GM19452 (cell line): ENCODE measurements at regions not wholly inside any gene's neighbourhood (a gene's known extent, or its start where the extent isn't known, plus 50 kb on each side); places are given as distances from the start of the nearest gene placed in this dataset.
"Not testable (repeated sequence)": the region's sequence is repeated elsewhere in the genome, so short reads cannot be mapped to it uniquely, and the experiment has no call there.

Experiments used
- ATAC-seq: cut with Tn5 transposase; IDR thresholded peaks from one replicate; pipeline ENCODE4 v1.9.1; 2021; ENCODE audit not compliant: unreplicated experiment

- ATAC-seq = peak; percentile 96
Measured at GRCh38 chr5:50501491-50502228, 60.6 kb upstream of the EMB start.

- ATAC-seq = not testable (repeated sequence)
Measured at GRCh38 chr5:50513028-50513457, 72.0 kb upstream of the EMB start.

GRCh38 chr5:50521060-50521459, 80.0 kb upstream of the EMB start:
- ATAC-seq = not testable (repeated sequence)

GRCh38 chr5:50527514-50528060, 86.5 kb upstream of the EMB start:
- not testable (repeated sequence) for ATAC-seq

GRCh38 chr5:50535393-50535792, 94.3 kb upstream of the EMB start:
- ATAC-seq = no peak

GRCh38 chr5:50537534-50537933, 96.4 kb upstream of the EMB start:
- peak; percentile 53 for ATAC-seq

GRCh38 chr5:50547303-50547702, 106.2 kb upstream of the EMB start:
- peak; percentile 82 for ATAC-seq

- ATAC-seq = no peak
Measured at GRCh38 chr5:50550267-50550666, 109.2 kb upstream of the EMB start.

GRCh38 chr5:50550993-50551392, 109.9 kb upstream of the EMB start:
- ATAC-seq = no peak

GRCh38 chr5:50553560-50553984, 112.5 kb upstream of the EMB start:
- ATAC-seq = no peak

- ATAC-seq = not testable (repeated sequence)
Measured at GRCh38 chr5:50558640-50559039, 107.8 kb upstream of the PARP8 start.

GRCh38 chr5:50559955-50560354, 106.5 kb upstream of the PARP8 start:
- ATAC-seq = no peak

GRCh38 chr5:50562694-50563093, 103.7 kb upstream of the PARP8 start:
- ATAC-seq = no peak

GRCh38 chr5:50564079-50564478, 102.4 kb upstream of the PARP8 start:
- peak; percentile 91 for ATAC-seq

- ATAC-seq = no peak
Measured at GRCh38 chr5:50564558-50564957, 101.9 kb upstream of the PARP8 start.

GRCh38 chr5:50574121-50574520, 92.3 kb upstream of the PARP8 start:
- no peak for ATAC-seq

GRCh38 chr5:50575740-50576139, 90.7 kb upstream of the PARP8 start:
- ATAC-seq = no peak

GRCh38 chr5:50576265-50576664, 90.2 kb upstream of the PARP8 start:
- no peak for ATAC-seq

GRCh38 chr5:50576686-50577256, 89.7 kb upstream of the PARP8 start:
- no peak for ATAC-seq

- ATAC-seq = no peak
Measured at GRCh38 chr5:50580506-50580905, 85.9 kb upstream of the PARP8 start.

- not testable (repeated sequence) for ATAC-seq
Measured at GRCh38 chr5:50581845-50582244, 84.6 kb upstream of the PARP8 start.

- ATAC-seq = no peak
Measured at GRCh38 chr5:50582699-50583098, 83.7 kb upstream of the PARP8 start.
